Neural progenitor cell (in vitro differentiated cells): ENCODE measurements at regions not wholly inside any gene's neighbourhood (a gene's known extent, or its start where the extent isn't known, plus 50 kb on each side); places are given as distances from the start of the nearest gene placed in this dataset.

Experiments used
- EZH2 ChIP-seq: fragments of 200-600 bp; sonication (generic); IDR thresholded peaks from 2 replicates; pipeline ENCODE4 v1.6.1; 2017; ENCODE audit warnings: antibody characterized with exemption, mild to moderate bottlenecking, moderate library complexity
- EZH2phosphoT487 ChIP-seq: fragments of 200-600 bp; sonication (generic); IDR thresholded peaks from 2 replicates; pipeline ENCODE4 v1.6.1; 2017; ENCODE audit warnings: antibody characterized with exemption
- TF ChIP-seq, protein P1 (sequence below): fragments of 200-600 bp; sonication (generic); IDR thresholded peaks from 2 replicates; pipeline ENCODE4 v1.5.1; 2017; ENCODE audit warnings: antibody characterized with exemption, mild to moderate bottlenecking

DNA sequence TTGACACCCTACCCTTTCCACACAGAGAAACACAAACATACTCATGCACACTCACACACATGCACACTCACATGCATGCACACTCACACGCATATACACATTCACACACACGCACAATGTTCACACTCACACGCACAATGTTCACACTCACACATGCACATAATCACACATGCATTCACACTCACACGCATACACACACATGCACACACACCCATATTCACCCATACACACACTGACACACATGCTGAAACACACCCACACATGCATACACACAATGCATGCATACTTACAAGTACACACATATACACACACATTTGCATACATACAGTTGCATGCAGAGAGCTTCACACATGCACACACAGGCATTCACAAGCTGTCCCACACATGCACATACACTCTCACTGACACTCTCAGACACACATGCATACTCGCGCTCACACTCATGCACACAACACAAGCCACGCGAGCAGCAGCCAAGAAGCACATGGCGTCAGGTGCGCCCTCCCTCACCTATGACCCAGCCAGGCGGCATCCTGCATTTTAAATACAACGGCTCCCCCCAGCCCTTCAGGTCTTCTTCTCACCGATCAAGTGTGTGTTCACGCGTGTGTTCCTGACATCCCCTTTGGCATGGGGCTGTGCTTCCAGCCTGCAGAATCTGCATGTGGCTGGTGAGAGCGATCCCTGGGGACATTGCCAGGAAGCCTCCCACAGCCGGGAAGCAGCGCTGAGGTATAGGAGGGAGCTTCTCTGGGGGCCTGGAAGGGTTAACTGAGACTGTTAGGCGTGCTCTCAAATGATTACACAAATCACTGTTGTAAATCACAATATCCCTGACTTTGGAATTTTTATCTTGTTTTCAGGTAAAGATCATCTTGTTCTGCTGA, 195.1 kb downstream of the RTP5 start:
- TF ChIP-seq EZH2 (no peak), EZH2phosphoT487 (no peak)
- TF ChIP-seq, protein P1, sequence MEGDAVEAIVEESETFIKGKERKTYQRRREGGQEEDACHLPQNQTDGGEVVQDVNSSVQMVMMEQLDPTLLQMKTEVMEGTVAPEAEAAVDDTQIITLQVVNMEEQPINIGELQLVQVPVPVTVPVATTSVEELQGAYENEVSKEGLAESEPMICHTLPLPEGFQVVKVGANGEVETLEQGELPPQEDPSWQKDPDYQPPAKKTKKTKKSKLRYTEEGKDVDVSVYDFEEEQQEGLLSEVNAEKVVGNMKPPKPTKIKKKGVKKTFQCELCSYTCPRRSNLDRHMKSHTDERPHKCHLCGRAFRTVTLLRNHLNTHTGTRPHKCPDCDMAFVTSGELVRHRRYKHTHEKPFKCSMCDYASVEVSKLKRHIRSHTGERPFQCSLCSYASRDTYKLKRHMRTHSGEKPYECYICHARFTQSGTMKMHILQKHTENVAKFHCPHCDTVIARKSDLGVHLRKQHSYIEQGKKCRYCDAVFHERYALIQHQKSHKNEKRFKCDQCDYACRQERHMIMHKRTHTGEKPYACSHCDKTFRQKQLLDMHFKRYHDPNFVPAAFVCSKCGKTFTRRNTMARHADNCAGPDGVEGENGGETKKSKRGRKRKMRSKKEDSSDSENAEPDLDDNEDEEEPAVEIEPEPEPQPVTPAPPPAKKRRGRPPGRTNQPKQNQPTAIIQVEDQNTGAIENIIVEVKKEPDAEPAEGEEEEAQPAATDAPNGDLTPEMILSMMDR, result no peak
